Liver (tissue), 1 donor: ENCODE measurements at regions not wholly inside any gene's neighbourhood (a gene's known extent, or its start where the extent isn't known, plus 50 kb on each side); places are given as distances from the start of the nearest gene placed in this dataset. TPM values are rescaled to one million over a fixed set of nuclear protein-coding genes. Genes with fewer than 3 reads are reported as not detected.

Experiments used
- small RNA-seq: library from RNA; depleted of rRNA; stranded (forward); fragments of <200 nt; gene quantifications from one replicate; pipeline ENCODE3, GENCODE V24; 2014

Small RNAs in the stretch of these regions (small RNA-seq; reads per million reads assigned to genes)
- not detected for gene AC023141.11
- gene AC023141.12: not detected
- not detected for gene AC023141.8
